Hematopoietic multipotent progenitor cell treated with erythropoietin and hydrocortisone succinate and interleukin-3 and kit ligand, for 17 days (in vitro differentiated cells): ENCODE measurements at regions not wholly inside any gene's neighbourhood (a gene's known extent, or its start where the extent isn't known, plus 50 kb on each side); places are given as distances from the start of the nearest gene placed in this dataset.
"Not testable (repeated sequence)": the region's sequence is repeated elsewhere in the genome, so short reads cannot be mapped to it uniquely, and the experiment has no call there.

Source experiments
- DNase-seq: peaks from one replicate; pipeline ENCODE4 v3.0.0-alpha.2; 2015; ENCODE audit warnings: low spot score

DNA sequence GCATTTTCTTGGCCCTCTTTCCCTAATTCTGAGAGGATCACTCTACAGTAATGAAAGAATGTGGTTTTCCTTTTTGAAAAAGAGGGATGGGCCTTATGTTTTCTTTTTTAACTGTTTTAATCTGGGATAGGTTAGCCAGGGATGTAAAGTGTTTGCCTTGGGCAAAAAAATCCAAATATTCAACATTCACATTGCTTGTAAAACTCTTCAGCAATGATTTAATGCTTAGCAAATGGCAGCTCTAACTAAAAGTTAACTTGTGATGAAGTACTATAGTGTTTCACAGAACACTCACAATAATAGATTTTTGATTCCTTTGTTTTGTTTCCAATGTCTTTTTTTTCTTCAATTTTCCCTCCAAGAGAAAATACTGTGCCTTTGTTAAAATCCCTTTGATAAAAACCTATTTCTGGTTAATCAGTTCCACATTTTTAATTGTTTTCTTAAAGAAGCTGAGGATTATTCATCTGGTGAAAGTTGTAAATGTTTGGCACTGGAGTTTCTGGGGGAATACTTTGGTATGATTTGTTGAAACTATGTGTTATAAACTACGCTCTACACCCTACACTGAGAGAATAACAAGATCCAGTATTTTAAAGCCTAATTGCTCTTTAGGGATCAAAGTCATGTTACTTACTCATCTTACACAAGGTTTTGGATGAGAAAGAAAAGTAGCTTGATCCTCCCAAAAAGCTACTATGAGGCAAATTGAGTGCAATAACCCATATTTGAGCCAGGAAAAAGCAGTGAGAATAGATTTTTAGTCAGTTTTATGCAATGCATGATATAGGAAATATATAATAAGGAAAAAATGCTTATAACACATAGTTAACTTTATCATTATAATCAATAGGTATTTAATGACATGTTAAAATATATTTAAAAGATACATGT lies 335.8 kb downstream of the EPHA7 start:
- no peak for DNase-seq

- DNase-seq = no peak
These were observed 337.5 kb downstream of the EPHA7 start for GRCh38 chr6:93081901-93082300.

GRCh38 chr6:93079061-93079460 lies 340.3 kb downstream of the EPHA7 start:
- DNase-seq = no peak

GRCh38 chr6:93073811-93074210 lies 345.5 kb downstream of the EPHA7 start:
- no peak for DNase-seq

- DNase-seq = no peak
These were observed 349.5 kb downstream of the EPHA7 start for GRCh38 chr6:93069856-93070255.

GRCh38 chr6:93059911-93060310 lies 359.4 kb downstream of the EPHA7 start:
- no peak for DNase-seq

GRCh38 chr6:93057584-93057983 lies 361.8 kb downstream of the EPHA7 start:
- DNase-seq = no peak

- no peak for DNase-seq
These were observed 371.0 kb downstream of the EPHA7 start for GRCh38 chr6:93048381-93048780.

GRCh38 chr6:93047033-93047432 lies 372.3 kb downstream of the EPHA7 start:
- no peak for DNase-seq

GRCh38 chr6:93045156-93045555 lies 374.2 kb downstream of the EPHA7 start:
- DNase-seq = no peak

DNA sequence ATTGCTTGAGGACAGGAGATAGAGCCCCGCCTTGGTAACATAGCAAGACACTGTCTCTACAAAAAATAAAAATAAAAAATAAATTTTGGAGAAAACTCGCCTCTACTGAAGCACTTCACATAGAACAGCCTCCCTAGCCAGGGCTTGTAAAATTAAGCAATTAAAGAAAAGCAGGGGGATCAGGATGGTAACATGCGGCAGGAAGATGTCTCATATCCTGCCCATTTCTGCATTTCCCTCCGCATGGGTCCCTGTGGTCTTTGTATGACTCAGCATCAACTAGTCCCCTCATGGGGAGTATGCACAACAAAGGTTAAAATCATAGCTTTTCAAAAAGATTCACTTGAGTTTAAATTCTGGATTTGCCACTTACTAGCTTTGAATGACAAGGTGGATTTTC lies 379.0 kb downstream of the EPHA7 start:
- DNase-seq = no peak

DNA sequence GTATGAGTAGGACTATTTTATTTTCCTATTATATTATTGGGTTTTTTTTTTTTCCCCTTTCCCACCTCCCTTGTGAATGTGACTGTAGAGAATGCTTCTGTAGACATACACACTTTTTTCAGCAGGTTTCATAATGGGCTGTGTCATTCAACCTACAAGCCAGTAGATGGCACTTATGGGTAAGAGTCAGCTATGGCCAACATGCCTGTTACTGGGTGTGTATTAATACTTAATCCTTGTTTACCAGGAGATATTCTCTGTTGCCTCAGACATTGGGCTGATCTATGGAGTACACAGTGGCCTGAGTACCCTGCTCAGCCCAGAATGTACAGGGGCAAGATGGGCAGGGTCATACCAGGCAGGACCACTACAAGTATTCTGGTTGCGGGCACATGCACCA lies 382.5 kb downstream of the EPHA7 start:
- DNase-seq = no peak

GRCh38 chr6:93035756-93036155 lies 383.6 kb downstream of the EPHA7 start:
- no peak for DNase-seq

DNA sequence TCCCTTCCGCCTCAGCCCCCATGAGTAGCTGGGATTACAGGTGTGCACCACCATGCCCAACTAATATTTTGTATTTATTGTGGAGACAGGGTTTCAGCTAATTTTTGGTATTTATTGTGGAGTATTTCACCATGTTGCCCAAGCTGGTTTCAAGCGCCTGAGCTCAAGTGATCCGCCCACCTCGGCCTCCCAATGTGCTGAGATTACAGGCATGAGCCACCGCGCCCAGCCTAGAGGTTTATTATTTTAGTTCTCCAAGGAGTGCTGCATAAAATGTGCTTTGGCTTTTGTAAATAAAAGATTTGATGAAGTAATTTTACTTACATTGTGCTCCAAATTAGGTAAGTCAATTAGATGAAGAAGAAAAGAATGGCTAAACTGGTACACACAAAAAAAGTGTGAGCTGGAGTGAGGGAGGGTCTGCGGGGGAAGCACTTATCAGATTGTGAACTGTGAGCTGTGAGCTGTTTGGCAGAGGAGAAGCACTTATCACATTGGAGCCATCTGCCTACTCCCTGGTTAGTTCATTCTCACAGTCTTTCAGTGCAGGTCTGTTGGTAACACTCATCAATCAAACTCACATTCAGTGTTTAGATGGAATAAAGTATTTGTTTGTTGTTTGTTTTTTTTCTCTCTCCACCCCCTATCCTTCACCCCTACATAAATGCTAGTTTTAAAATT lies 398.0 kb downstream of the EPHA7 start:
- no peak for DNase-seq

DNA sequence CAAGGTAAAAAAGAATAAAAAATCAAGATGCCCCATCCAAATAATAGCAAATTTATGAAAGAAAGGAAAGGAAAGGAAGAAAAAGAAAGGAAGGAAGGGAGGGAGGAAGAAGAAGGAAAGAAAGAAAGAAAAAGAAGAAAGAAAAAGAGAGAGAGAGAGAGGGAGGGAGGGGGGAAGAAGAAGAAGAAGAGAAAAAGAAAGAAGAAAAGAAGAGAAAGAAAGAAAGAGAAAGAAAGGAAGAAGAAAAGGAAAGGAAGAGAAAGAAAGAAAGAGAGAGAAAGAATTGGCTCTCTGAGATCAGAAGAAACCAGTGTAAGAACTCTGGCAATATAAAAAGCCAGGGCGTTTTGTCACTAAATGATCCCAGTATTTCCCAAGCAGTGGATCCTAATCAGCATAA lies 401.7 kb downstream of the EPHA7 start:
- DNase-seq = no peak

DNA sequence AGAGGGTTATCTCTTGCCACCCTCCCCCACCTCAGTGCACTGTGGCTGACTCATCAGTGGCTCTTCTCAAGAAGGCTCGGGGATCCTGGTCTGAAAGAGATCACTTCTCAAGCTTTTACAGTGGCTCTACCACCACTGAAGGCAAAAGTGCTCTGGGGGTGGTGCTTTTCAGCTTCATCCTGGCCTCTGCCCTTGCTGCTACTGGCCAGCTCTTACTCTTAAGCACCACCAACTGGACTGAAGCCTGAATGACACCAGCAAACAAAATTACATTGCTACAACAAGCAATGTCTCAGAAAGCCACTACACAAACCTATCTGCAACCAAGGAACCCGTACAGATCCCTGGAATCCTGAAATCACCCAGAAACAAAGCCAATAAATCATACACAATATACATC lies 402.1 kb downstream of the EPHA7 start:
- no peak for DNase-seq

- no peak for DNase-seq
These were observed 406.3 kb downstream of the EPHA7 start for GRCh38 chr6:93013054-93013453.

DNA sequence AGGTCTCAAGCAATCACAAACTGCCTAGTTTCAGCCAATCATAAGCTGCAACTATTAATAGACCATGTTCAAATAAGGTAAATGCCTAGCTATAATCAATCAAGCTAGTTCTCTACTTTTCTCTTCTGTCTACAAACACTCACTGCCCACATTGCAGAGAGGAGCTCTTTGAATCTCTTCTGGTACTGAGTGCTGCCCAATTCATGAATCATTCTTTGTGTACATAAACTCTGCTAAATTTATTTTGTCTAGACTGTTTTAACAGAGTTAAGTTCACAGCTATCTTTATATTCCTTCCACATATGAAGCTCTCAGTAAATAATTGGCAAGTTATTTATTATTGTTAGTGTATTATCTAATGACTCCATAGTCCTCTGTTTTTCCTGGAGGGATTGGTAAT lies 411.0 kb downstream of the EPHA7 start:
- DNase-seq = no peak

DNA sequence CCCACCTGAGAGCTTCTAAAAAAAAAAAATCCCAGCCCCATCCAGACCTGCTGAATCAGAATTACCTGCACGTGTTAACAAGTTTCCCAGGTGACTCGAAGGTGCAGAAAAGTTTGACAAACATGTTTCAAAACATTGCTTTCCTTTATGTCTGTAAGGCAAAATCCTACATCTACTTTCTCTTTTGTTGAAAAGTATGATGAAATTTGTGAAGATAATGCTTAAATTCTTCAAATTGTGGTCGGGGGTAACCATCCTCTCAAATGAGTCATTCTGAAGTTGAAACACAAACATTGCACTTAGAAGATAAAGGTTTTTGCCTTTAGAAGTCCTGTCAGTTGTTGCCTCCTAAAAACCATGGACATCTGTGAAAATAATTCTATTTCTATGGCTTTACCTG lies 429.7 kb downstream of the EPHA7 start:
- no peak for DNase-seq

DNA sequence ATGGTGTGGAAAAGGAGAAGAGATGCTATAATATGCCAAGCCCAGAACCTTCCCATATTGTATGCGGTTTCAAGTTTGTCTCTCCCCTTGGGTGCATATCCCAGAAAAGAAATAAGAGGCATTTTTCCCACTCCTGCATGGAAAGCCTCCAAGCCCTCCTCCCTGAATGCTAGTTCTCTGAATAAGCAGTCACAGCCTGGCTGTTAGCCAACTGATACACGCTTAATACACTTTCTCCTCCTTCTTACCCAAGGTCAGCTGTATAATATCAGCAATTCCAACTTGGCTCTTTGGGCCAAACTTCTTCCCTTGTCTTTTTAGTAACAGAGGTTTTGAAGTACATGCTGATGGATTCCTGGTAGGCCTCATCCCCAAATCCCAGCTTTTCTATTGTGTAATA lies 440.1 kb downstream of the EPHA7 start:
- no peak for DNase-seq

GRCh38 chr6:92977018-92977417 lies 442.3 kb downstream of the EPHA7 start:
- no peak for DNase-seq

DNA sequence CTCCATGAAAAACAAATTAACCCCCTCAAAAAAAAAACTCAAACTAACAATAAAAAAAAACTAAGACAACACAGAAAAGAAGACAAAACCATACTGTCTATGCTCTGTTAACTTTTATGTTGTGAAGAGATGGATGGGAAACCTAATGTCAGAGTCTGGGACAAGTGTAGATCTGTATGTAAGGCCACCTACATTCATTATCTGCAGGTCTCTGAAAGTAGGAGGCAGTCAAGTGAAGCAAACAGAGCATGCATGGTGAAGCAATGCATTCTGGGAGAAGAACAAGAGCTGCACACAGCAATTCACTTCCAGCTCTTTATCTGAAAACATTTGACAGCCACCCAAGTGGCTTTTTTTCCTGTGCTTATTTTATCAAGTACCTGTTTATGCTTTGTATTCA lies 452.0 kb downstream of the EPHA7 start:
- DNase-seq = no peak

GRCh38 chr6:92962846-92963245 lies 456.5 kb downstream of the EPHA7 start:
- DNase-seq = no peak

GRCh38 chr6:92952111-92952510 lies 467.2 kb downstream of the EPHA7 start:
- DNase-seq = not testable (repeated sequence)
